ENCODE measurements at regions not wholly inside any gene's neighbourhood (a gene's known extent, or its start where the extent isn't known, plus 50 kb on each side); places are given as distances from the start of the nearest gene placed in this dataset.

DNA sequence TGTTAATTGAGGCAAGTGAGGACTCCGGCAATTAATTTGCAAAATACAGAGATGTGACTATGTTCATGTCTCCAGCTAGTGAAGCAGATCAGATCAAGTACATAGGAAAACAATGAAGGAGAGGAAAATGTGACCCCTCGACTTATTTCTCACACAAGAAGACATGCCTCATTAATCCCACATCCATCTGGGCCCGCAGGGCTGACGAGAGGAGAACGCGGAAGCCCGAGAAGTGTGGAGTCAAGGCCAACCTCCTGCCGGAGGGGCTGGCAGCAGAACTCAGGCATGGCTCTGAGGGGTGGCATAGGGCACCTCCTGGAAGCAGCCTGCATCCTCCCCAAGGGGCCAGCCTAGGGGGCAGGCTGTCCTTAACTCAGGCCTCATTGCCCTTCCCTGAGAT lies 54.4 kb downstream of the ZNF503 start:
- no peak for DNase-seq

DNA sequence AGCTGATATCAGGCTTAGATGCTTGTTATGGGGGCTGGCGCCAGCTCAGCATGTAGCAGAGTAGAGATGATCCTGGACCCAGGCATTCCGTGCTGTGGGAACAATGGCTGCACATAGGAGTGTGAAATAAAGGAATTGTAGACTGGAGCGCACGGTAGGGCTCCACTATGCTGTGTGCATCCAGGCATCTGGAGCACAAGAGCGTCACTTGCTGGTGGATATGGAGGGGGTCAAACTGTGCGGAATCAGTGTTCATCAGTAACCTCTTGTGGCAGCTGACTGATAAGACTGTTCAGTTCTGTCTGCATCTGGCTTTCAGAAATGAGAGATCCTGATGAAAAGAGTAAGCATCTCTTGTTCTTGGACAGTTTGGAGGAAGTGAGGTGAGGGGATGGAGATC lies 55.8 kb downstream of the ZNF503 start:
- DNase-seq, result no peak

DNA sequence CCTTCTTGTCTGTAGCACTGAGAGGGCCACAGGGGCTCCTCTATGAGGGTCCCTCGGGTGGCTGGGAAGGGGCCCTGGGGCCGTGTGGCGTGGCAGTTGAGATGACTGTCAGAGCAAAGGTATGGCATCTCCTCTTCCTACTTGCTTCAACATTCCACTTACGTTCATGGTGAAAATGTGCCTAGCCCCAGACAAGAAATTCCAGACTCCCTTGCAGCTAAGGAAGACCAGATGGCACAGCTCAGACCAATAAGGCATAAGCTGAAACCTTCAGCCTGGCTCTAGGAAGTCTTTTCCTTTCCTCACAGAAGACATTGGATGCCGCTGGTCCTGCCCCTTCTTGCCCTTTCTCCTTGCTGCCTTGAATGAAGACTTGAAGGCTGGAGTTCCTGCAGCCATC lies 57.4 kb downstream of the ZNF503 start:
- no peak for DNase-seq

DNA sequence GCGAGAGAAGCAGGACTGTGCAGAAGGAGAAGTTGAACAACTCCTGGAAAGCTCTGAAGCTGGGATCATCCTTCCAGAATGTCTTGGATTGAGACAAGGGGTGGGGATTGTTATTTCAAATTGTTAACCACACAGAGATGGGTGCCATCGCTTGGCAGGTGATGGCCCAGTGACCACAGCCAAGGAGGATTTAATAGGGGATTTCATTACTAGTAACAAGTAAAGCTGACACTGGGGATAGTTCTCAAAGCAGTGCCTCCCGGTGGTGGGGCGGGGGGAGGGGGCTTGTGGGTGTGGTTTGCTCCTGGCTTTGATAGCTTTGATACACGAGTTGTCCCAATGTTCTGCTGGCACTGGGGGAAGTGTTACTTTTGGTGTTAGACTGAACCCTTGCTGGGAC lies 59.2 kb downstream of the ZNF503 start:
- DNase-seq, result no peak

DNA sequence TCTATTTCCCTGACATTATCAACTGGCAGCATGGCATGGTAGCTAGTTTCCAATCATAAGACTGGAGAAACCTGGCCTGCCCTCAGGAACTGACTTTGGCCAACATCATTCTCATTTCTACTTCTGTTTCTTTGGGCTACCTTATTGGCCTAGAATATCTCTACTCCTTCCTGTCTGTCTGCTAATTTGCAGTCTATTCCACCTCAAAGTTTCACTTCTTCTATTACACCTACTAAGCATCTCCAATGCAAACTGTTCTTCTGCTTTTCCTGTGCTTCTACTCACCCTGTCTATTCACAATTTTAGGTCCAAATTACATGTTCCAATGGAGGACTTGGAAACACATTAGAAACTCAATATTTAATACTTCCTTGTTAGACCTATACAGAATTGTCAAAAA lies 65.6 kb downstream of the ZNF503 start:
- no peak for DNase-seq

DNA sequence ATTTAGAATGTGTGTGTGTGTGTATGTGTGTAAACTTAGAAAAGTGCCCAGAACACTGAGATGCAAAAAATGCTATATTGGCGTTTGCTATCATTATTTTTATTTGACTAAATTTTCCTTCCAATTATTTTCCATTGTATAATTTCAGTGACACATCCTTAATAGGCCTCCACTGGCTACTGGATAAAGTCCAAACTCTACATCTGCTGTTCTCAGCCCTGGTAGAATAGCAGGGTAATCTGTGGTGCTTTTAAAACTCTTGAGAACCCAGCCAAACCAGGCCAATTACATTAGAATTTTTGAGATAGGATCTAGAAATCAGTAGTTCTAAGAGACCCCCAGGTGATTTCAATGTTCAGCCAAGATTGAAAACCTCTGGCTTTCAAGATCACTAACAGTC lies 66.4 kb downstream of the ZNF503 start:
- DNase-seq, result no peak

DNA sequence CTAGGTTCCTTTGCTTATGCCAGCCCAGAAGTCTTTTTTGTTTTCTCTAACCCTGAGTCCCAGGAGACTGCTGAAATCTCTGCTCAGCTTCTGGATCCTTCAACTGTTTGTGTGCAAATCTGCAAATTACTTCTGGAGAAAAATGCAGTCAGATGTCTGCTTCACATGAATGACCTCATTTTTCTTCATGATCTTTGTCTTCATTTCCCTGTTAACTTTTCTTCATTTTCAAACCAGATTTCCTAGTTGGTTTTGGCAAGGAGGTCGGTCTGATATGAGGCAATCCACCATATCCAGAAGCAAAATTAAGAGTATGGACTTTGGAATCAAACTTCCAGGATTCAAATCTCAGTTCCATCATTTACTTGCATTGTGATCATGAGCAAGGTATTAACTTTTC lies 66.8 kb downstream of the ZNF503 start:
- no peak for DNase-seq

DNA sequence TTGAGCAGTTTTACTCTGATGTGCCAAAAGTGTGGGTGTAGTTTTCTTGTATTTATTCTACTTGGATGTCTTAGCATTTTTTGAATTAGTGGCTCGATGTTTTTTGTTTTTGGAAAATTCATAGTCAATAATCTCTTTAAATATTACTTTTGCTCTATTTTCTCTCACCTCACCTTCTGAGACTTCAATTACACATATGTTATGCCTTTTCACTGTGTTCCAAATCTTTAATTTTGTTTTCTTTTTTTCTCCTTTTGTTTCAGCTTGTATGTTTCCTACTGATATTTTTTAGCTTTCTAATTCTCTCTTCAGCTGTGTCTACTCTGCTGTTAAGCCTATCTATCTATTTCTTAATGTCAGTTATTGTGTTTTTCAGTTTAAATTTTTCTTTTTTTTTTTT lies 69.5 kb downstream of the ZNF503 start:
- DNase-seq, result no peak

DNA sequence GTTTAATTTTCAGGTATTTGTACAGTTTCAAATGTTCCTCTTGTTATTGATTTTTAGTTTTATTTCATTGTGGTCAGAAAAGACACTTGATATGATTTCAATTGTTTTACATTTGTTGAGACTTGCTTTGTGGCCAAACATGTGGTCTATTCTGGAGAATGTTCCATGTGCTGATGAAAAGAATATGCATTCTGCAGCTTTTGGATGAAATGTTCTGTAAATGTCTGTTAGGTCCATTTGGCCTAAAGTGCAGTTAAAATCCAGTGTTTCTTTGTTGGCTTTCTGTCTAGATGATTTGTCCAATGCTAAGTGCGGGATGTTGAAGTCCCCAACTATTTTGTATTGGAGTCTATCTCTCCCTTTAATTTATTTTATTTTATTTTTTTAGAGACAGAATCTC lies 70.5 kb downstream of the ZNF503 start:
- DNase-seq, result no peak

DNA sequence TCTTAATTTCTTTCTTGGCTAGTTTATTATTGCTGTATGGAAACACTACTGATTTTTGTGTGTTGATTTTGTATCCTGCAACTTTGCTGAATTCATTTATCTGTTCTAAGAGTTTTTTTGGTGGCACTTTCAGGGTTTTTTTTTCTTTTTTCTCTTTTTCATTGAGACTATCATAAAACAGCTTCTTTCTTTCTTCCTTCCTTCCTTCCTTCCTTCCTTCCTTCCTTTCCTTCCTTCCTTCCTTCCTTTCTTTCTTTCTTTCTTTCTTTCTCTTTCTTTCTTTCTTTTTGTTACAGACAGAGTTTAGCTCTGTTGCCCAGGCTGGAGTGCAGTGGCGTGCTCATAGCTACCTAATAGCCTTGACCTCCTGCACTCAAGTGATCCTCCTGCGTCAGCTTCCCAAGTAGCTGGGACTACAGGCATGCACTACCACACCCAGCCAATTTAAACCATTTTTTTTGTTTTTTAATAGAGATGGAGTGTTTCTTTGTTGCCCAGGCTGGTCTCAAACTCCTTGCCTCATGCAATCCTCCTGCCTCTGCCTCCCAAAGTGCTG lies 72.3 kb downstream of the ZNF503 start:
- no peak for DNase-seq

DNA sequence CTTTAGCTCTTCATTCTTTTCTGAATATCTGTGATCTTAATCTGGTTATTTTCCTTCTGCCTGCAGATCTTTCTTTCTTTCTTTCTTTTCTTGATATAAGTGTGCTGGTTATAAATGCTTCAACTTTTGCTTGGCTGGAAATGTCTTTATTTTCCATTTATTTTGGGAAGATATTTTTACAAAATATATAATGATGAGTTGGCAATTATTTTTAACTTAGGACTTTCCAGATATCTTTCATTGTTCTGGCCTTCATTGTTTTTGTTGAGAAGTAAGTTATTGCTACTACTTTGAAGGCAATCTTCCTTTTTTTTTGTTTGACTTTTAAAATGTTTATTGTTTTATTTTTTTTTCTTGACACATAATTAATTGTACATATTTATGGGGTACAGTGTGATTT lies 75.3 kb downstream of the ZNF503 start:
- DNase-seq, result no peak

DNA sequence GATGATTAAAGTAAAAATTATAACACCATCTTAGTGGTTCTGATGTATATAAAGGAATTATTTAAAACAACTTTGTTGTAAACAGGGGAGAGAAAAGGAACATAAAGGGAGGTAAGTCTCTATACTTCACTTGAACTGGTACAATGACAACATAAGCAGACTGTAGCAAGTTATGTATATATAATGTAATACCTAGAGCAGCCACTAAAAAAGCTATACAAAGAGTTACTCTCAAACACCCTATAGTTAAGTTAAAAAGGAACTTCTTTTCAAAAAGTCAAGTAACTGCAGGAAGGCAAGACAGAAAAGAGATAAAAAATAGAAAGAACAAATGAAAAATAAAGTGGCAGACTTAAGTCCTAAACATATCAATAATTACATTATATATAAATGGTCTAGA lies 82.3 kb downstream of the ZNF503 start:
- DNase-seq, result no peak

DNA sequence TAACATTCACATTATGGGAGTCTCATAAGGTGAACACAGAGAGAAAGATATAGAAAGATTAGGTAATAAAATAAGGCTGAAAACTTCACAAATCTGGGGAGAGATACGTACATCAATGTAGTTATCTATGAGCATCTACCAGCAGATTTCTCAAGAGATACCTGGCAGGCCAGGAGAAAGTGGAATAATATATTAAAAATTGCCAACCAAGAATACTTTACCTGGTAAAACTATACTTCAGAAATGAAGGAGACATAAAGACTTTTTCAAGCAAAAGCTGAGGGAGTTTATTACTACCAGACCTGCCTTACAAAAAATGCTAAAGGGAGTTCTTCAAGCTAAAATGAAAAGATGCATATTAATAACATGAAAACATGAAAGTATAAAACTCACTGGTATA lies 78.8 kb upstream of the COMTD1 start:
- DNase-seq, result no peak

DNA sequence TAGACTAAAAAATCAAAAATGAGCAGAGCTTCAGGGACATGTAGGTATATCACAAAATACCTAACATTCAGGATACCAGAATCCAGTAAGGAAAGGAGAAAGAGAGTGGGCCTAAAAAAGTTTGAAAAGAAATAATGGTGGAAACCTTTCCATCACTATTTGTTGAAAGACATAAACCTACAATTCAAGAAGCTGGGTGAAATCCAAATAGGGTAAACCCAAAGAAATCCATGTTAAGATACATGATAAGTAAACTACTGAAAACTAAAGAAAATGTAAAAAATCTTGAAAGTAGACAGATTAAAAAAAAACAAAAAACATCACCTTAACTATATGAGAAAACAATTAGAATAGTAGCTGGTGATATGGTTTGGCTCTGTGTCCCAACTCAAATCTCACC lies 76.7 kb upstream of the COMTD1 start:
- DNase-seq, result no peak

DNA sequence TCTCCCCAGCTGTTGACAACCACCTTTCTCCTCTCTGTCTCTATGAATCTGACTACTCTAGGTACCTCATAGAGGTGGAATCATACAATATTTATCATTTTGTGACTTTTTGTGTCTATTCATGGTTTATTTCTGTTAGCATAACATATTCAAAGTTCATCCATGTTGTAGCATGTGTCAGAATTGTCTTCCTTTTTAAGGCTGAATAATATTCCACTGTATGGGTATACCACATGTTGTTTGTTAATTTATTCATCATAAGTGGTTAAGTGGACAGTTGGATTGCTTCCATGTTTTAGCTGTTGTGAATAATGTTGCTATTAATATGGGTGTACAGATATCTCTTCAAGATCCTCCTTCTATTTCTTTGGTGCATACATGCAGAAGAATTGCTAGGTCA lies 69.9 kb upstream of the COMTD1 start:
- no peak for DNase-seq

DNA sequence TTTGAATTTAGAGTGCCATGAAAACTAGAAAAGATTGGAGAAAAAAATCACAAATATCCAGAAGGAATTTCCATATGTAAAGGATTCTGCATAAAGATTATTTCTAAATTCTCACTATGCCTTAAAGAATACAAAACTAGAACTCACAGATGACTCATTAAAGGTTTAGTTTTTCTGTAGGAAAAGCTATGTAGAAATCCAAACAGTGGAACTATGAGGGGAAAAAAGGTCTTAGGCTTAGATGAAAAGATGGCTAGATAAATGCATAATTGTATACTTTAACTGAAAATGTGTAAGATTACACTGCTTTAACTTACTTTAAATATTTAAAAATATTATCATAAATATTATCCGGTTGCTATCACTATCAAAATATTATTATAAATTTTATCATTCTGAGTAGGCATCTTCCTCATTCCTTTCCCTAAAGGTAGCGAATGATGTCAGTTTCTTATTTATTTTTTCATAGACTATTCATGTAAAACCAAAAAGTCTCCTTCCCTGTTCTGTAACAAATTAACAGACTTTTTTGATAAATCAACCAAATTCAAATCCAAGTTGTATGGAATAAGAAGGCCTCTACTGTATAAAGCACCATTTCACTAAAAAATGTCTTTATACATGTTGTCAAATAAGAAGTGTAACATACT lies 69.1 kb upstream of the COMTD1 start:
- DNase-seq, result no peak

DNA sequence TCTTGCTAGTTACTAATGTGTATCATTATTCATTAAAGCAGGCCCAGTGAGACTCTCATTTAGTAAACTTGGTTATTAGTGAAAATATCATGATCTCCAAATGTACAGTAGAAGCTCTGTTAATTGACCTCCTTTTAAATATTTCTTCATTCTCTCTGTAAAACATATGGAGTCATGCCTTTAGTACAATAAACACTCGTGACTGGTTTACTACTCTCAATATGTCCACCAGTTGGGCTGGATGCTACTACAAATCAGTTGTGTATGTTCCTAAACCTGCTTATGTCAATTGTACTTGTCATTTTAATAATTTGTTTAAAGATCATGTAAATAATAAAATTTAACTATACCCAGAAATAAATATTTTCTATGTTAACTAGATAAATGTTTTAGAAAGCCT lies 68.6 kb upstream of the COMTD1 start:
- no peak for DNase-seq

DNA sequence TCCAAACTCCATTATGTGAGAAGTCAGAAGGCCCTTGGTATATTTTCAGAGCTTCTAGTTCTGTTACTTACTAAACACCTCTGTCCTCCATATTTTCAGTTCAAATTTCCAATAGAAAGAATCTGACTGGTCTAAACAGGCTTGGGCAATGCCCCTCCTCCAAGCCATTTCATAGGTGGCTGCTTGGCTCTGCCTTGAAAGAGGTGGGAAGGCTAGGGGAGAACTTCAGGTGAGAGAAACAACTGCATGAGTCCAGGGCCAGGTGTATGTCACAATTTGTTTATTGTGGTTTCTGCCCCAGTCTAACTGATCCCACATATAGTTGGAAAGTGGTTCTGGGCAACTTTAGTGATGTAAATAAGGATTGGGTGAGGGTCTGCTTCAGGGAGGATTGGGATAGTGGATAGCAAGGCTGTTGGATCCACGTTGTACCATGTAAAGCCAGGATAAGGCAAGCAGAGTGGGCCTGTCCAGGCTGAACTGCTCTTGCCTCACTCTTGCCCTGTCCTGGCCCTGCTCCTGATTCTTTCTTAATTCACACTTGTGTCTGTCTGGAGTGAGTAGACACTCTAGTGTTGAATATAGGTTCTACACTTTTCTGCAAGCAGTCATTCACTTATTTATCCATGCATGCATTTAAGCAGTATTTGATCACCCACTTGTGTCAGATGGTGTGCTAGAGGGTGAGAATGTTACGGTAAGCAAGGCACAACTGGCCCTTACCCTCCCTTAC lies 67.5 kb upstream of the COMTD1 start:
- DNase-seq, result no peak

DNA sequence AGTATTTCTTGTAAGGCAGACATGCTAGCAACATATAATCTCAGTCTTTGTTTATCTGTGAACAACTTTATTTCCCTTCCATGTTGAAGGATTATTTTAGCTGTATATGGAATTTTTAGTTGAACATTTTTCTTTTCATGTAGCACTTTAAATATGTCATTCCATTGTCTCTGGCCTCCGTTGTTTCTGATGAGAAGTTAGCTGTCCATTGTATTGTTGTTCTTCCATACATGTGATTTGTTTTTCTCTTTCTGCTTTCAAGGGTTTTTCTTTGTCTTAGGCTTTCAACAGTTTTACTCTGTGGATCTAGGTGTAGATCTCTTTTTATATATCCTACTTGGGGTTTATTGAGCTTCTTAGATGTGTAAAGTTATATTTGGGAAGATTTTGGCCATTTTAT lies 66.3 kb upstream of the COMTD1 start:
- no peak for DNase-seq

DNA sequence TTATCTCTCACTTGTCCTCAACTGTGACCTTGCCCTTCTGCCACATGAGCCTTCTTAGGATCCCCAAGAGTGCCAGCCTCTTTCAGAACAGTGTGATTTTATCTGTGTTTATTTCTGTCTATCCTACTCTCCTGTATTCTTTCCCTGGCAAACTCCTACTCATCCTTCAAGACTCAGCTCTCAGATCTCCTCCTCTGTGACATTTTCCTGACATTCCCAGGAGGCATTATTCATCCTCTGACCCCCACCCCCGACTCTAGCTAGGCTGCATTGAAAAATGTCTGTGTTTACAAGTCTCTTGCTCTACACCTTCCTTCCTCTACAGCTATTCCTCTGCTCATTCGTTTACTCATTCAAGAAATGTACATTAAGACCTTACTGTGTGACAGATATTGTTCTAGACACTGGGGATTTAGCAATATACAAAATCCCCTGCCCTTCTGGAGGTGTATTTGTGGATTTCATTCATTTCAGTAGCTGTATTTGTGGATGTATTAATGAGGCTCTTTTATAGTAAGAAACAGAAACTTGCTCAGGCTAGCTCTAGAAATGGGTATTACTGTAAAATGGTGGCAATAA lies 61.4 kb upstream of the COMTD1 start:
- DNase-seq, result no peak

DNA sequence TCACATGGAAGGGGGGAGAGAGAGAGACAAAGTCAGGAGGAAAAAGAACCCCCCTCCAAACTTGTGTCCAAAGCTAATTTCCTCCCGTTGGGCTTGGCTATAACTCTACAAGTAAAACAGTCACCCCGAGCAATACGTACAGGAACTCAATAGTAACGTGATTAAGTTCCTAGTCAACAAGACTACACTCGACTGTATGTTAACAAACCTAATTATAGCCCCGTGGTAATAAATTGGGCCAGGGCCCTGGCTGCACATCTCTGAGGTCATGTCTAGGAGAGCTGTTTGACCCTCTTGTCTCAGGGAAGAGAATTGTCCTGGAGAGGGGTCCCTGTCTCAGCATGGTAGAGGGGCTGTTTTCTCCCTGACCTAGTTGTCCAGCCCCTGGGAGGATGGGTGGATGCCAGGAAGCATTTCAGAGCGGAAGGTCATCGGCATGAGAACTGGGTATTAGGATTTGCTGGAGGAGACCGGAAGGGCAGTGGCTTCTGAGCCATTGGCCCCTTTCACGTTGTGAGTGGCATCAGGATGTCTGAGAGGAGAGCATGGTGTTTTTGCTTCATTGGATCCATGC lies 60.2 kb upstream of the COMTD1 start:
- no peak for DNase-seq

DNA sequence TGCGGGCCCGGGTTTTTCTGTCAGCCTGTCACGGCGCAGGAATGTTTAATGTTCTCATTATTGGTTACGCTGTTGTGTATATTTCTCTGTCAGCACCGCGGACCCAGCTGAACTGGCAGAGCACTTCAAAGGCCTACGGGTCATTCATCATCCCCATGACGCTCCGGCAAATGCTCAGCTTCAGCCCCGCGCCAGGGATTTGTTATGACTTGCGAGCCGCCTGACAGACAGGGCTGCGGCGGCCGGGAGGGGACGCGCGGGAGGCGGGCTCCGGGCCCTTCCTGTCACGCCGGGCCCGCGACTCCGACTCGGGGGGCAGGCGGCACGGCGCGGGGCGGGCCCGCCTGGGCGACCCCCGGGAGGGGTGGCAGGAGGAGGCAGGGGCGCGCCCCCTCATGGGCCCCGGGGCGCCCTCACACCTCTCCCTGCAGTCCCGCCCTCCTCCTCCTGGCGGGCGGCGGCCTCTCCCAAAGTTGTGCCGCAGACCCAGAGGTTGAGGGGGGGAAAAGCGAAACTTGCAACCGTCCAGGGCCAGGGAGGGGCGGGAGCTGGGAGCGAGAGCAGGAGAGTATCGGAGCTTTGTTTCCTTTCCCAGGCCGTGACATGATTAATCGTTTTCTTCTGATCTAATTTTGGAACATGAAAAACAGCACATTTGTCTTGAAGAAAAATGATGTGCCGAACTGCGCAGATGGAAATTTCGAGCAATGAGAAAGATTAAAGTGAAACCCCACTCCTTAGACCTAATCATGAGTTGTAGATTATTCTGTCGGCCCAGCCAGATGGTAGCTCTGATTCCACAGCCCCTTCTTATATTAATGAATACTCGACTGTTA lies 59.3 kb upstream of the COMTD1 start:
- DNase-seq, result peak; percentile 56

DNA sequence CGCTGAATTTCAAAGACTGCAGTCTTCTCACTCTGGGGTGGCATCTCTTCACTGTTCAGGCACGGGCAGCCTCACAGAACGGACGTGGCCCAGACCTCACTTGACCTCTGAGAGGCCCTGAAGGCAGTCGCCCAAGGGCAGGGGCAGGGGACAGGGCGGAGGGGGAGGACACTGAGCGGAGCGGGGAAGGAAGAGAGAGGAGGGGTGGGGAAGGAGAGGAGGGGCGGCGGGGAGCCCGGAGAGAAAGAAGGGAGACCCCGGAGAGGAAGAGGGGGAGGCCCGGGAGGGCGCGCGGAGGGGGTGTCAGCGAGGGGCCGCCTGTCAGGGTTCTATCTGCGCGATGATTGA lies 58.7 kb upstream of the COMTD1 start:
- no peak for DNase-seq
